ENCODE measurements at regions not wholly inside any gene's neighbourhood (a gene's known extent, or its start where the extent isn't known, plus 50 kb on each side); places are given as distances from the start of the nearest gene placed in this dataset.
"Not testable (repeated sequence)": the region's sequence is repeated elsewhere in the genome, so short reads cannot be mapped to it uniquely, and the experiment has no call there.

DNA sequence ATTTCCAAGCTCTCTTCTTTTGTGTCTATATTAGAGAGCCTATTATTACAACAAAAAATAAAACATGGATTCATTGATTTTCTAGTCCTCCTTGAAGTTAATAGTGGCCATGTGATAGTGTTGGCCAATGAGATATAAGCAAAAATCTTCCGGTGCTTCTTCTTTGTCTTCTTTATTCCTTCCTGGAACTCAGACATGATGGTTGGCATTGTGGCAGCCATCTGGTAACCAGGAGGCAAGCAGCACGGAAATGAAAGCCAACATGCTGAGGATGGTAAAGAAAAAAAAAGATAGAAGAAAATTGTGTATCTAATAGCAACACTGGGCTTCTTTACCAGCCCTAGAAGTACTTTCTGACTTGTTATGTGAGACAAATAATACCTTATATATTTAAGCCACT is 50.8 kb upstream of the SEL1L start:
- no peak for DNase-seq

DNA sequence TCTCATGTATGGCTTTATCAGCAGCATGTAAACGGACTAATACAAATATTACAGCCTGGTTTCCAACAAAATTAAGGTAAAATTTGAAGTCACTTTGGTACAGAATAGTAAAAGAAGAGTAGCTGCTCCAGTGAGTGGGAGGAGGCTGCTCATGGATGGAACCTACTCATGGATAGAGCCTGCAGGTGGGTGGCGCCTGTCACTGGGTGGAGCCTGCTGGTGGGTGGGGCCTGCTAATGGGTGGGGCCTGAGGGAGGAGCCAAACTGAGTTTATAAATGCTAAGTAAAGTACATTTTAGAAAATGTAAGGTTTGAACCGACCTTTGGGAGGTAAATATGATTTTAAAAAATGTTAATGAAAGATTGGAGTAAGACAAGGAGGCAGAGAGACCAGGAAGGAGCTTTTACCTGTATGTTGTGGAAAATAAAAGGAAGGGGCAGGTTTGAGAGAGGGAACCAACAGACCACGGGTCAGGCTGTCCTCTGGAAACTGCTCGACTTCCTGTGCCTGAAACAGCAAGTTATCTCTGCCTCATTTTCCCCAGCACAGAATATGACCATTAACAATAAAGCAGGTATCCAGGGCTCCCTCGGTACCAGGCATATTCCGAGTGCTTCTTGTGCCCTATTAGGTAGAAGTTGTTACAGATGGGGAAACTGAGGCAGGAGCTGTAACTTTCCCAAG is 55.9 kb upstream of the SEL1L start:
- DNase-seq: no peak

DNA sequence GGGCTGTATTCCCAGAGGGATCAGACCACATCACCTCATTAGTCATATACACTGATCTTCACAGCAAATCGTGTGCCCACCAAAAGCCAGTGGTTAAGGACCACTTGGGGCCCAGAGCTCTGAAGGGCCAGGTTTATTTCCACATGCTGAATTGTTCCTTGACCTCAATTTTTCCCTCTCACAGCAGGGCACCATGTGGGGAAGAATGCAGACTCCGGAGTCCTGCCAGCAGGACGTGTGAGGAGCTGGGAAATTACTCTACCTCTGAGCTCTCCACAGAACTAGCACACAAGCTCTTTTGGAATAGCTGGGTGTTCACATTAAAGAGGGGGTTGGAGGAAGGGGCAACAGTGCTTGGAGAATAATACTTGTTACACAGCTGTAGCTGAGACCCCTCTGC is 57.6 kb upstream of the SEL1L start:
- DNase-seq: no peak

DNA sequence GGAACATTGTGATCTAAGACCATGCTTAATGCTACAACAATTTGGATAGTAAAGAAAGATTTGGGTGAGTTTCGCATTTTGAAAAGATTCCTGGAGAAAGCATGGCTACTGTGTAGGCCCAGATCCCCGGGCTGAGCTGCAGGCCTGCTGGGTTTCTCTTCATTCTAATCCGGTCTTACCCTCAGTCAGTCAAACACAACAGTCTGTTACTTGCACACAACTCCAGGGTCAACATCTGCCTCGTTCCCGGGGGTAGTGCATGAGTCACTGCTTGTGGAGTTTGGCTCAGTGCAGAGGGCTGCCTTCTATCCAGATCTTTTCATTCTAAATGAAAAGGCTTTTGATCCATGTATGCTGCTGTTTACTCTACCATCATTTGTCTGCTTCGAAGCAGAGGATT is 60.4 kb upstream of the SEL1L start:
- DNase-seq: no peak

DNA sequence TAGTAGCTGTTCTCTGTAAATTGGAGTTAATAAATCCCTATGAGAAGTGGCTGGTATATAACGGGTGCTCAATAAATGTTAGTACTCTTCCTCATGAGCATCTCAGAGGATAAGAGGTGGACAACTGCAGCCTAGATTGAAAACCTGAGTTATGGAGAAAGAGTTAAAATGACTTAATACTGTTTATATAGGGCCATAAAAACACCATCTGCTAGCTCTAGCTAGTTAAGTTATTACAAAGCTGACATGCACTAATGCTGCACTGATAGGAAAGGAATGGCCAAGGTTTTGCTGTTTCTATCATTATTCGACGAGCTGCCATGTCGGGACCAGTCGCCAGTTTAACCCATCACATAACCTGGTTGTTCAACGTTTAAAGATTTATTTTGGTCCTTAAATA is 72.0 kb upstream of the SEL1L start:
- no peak for DNase-seq

DNA sequence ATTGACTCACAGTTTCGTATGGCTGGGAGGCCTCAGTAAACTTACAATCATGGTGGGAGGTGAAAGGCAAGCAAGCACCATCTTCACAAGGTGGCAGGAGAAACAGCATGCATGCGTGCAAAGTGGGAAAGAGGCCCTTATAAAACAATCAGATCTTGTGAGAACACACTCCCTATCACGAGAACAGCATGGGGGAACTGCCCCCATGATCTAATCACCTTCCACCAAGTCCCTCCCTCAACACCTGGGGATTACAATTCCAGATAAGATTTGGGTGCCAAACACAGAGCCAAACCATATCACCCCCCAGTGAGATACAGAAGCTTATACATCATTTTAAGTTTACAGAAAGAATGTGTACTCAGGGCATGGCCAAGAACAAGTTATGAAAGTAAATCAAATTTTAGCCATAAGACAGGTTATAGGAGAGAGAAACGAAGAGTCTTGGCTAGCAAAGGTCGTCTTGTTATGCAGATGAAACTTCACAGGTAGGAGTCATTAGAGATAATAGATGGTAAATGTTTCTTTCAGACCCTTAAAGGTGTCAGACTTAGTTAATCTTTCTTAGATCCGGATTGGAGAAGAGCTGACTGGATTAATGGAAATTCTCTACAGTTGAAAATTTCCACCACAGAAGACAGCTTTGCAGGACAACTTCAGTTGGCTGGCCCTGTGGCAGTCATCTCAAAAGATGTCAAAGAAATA is 79.8 kb upstream of the SEL1L start:
- no peak for DNase-seq

DNA sequence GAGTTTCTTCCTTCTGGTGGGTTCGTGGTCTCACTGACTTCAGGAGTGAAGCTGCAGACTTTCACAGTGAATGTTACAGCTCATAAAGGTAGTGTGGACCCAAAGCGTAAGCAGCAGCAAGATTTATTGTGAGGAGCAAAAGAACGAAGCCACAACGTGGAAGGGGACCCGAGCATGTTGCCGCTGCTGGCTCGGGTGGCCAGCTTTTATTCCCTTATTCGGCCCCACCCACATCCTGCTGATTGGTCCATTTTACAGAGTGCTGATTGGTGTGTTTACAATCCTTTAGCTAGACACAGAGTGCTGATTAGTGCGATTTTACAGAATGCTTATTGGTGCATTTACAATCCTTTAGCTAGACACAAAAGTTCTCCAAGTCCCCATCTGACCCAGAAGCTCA is 80.6 kb upstream of the SEL1L start:
- not testable (repeated sequence) for DNase-seq

DNA sequence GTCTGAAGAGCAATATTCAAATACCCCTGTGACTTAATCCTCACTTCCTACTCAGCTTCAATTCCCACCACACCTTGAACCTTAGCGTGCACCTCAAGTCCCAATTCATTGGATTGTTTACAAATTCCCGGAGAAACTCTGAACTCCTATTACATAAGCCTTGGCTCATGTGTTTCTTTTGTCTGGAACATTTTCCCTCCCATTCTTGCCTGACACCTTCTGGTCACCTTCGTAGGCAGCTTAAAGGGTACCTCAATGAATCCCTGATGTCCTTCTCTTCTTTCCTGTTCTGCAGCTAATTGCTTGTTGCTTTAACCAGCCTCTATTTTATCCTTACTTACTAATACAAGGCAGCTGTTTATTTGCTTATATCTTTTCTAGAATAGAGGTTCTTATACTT is 85.0 kb upstream of the SEL1L start:
- DNase-seq: no peak

DNA sequence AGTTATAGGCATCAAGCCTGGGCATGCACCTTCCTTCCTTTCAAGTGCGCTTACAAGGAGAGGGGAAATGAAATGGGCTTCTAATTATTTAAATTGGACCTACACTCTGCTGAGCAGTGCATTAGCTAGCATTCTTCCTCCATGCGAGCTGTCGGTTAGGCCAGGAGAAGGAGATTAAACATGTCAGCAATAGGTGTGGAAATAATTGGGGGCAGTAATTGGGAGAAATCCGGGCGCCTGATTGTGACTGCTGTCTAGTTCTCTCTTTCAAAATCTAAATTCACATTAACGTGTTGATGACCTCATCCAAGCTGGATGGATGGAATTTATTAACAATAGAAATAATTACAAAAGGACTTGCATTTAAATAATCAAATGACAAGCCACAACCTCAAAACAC is 86.2 kb upstream of the SEL1L start:
- no peak for DNase-seq

DNA sequence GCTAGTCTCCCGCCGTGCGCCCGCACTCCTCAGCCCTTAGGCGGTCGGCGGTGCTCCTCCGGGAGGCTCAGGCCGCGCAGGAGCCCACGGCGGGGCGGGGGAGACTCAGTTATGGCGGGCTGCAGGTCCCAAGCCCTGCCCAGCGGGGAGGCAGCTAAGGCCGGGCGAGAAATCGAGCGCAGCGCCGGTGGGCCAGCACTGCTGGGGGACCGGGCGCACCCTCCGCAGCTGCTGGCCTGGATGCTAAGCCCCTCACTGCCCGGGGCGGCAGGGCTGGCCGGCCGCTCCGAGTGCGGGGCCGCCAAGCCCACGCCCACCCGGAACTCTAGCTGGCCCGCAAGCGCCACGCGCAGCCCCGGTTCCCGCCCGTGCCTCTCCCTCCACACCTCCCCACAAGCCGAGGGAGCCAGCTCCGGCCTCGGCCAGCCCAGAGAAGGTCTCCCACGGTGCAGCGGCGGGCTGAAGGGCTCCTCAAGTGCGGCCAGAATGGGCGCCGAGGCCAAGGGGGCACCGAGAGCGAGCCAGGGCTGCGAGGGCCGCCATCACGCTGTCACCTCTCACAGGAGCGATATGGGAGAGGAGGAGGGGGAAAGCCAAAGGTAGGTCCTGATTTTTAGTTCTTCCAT is 90.2 kb upstream of the SEL1L start:
- not testable (repeated sequence) for DNase-seq

DNA sequence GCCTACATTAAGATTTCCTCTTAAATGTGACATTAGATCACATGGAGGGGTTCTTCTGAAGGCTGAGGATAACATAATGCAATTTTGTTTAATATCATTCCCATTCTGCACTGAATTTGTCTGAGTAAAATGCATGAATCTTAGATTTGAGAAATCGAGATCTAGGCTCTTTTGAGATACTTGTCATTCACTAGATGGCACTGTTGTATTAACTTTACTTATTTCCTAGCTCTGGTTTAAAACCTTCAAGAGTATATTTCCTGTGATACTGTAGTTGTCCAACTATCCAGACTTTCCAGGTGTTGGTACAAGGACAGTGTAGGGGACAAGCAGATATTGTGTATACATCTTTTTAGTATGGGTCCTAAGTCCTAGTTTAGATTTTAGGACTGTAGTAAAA is 91.7 kb upstream of the SEL1L start:
- DNase-seq: peak; percentile 19

DNA sequence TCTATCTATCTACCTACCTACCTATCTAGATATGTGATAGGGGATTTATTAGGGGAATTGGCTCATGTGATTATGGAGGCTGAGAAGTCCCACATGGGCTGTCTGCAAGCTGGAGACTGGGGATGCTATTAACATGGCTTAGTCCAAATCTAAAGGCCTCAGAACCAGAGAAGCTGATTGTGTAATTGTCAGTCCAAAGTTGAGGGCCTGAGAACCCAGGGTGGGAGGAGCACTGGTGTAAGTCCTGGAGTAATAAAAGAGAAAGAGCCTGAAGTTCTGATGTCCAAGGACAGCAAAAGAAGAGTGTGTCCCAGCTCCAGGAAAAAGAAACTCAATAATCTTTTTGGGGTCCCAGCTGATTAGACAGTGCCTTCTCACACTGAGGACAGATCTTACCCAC is 98.5 kb upstream of the SEL1L start:
- DNase-seq: no peak

DNA sequence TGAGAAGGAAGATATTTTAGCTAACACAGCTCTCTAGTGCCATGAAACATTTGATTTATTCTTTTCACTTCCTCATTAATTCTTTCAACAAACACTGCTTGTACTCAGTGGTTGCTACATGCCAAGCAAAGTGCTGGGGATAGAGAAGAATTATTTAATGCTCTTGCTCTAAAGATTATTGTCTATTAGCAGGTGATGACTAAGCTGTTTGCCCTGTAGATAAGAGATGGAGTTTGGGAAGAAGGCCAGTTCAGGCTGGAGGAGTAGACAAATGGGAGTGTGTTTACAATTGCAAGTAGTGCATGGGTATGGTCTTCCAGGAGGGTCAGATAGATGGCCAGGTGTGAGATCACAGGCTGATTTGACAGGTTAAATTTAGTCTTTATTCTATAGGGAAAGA is 99.8 kb upstream of the SEL1L start:
- no peak for DNase-seq

DNA sequence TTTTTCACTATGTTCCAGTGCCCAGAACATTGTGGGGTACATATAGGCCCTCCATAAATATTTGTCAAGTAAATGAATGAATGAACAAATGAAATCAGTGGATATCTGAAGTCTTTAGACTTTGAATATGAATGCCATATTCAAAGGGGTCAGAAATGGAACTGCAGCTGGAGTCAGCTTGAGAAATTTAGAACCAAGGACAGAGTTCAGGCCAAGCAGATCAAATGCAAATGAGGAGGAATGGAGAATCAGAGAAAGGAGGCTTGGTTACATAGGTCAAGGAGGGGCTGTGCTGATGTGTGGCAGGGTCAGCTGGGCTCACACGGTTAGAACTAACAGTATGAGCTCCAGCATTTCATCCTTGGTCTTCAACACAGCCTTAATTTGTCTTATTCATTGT is 104.0 kb upstream of the SEL1L start:
- DNase-seq: no peak

DNA sequence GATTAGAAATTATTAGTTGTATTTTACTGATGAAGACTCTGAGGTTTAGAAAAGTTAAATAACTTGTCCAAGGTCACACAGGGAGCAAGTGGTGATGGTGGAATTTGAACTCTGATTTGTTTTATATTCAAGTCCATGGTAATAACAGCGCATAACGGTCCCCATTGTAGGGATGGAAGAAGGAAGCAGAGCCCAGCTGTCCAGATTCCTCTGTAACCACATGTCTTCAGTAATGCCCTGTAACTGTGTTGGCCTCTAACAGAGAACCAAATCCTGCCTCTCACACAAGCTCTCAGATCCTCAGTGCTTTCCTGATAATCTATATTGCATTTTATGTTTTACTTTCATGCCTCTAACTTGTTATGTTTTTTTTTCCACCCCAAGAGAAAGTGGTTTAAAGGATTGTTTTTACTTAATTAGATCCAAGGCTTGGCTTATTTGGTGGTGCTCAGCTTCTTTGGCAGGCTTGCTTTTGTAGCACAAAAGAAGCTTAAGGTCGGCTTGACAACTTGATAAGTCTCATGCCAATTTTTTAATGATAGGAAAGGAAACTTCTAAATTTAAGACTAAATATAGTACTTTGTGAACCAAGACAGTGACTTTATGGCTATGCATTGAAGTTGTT is 105.1 kb upstream of the SEL1L start:
- DNase-seq: no peak

DNA sequence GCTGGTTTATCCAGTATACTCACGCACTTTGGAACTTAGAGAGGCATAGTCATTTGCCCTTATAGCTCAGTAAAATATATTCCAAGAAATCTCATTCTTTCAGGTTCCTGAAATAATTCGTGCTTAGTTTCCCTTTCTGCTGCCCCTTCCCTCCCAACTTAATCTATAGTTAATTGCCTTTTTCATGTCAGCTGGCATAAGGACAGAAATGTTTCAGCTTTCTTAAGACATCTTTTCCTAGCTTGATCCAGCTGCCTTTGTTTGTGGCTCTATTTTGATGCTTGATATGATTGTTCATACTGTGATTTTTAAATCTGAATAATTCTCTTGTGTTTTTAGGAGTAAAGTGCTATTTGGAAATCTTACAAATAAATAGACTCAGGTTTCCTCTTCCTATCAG is 120.0 kb upstream of the SEL1L start:
- DNase-seq: no peak

DNA sequence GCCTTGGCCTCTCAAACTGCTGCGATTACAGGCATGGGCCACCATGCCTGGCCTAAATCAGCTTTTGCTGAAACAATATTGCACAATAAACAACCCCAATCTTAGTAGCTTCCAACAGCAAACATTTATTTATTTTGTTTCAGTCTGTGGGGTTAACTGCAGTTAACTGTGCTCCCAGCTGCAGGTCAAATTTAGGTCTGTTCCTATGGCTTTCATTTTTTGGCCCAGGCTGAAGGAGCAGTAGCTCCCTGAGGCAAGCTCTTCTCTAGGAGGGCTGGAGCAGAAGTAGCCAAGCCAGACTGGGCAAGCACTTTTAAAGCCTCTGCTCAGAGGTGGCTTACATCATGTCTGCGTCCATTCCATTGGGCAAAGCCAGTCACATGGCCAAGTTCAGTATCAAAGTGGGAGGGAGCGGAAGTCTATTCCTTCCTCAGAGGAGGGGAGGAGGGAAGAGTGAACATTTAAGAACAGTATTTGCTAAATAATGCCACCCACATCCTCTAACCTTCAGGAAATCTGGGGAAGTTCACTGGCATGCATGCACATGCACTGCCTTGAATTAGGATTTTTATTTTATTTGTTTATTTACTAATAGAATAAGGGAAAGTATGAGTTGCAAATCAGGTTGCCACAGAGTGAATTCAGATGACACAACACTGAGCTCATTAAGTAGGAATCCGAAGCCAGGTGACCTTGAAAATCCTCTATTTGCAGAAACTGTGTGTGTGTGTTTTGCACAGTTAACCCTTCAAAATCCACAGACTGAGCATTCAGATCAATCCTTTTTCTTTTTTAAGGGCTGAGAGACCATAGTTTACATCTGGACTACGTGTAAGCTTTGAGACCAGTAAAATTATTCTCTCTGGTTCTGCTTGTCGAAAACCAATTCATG is 122.0 kb upstream of the SEL1L start:
- DNase-seq: no peak

DNA sequence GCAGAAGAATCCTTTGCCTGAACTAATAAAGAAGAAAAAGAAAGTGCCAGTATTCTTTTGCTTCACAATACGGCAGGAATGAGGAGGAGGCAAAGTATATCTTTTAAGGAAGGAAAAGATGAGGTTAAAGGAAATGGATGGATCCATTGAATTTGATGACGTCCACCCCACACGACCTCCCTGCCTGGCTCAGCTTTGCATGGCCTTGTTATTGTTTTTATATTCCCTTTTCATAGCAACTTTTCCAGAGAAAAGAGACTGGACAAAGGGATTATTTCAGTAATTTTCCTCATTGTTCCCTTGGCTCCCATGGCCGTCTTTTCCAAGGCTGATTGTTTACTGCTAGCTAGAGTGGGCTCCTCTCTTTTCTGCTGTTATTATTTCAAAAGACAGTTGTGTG is 123.2 kb upstream of the SEL1L start:
- no peak for DNase-seq

DNA sequence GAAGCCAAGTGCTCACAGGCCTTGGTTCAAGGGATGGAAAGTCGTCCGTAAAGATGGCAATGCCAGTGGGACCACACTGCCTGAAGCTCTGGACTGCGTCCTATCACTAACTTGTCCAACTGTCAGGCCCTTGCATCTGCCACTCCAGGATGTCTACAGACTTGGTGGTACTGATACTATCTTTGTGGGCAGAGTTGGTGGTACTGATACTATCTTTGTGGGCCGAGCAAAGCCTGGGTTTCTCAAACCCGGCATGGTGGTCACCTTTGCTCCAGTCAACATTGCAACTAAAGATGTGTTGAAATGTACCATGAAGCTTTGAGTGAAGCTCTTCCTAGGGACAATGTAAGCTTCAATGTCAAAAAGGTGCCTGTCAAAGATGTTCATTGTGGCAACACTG is 128.4 kb upstream of the SEL1L start:
- DNase-seq: no peak

DNA sequence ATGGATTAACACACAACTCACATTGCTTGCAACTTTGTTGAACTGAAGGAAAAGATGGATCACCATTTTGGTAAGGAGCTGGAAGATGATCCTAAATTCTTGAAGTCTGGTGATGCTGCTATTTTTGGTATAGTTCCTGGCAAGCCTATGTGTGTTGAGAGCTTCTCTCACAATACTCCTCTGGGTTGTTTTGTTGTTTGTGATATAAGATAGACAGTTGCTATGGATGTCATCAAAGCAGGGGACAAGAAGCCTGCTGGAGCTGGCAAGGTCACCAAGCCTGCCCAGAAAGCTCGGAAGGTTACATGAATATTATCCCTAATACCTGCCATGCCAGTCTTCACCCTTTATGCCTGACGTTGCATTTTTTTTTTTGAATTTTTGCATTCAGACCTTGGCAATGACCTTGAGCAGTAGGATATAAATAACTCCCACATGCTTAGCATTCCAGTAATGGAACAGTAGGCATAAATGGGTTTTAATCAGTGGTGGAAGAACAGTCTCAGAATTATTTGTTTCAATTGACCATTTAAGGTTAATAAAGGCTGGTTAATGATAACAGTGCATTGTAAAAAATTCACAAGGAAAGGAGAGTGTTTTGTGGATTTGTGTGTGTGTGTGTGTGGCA is 129.0 kb upstream of the SEL1L start:
- DNase-seq: no peak

DNA sequence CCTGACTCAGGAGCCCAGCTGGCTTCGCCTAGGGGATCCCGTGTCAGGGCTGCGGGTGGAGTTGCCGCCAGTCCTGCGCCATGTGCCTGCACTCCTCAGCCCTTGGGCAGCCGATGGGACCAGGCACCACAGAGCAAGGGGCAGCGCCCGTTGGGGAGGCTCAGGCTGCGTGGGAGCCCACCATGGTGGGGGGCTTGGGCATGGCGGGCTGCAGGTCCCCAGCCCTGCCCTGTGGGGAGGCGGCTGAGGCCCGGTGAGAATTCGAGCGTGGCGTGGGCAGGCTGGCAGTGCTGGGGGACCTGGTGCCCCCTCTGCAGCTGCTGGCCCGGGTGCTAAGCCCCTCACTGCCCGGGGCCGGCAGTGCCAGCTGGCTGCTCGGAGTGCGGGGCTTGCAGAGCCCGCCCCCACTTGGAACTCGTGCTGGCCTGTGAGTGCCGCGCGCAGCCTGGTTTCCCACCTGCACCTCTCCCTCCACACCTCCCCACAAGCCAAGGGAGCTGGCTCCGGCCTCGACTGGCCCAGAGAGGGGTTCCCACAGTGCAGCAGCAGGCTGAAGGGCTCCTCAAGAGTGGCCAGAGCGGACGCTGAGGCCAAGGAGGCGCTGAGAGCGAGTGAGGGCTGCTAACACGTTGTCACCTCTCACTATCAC is 135.1 kb upstream of the SEL1L start:
- no peak for DNase-seq

DNA sequence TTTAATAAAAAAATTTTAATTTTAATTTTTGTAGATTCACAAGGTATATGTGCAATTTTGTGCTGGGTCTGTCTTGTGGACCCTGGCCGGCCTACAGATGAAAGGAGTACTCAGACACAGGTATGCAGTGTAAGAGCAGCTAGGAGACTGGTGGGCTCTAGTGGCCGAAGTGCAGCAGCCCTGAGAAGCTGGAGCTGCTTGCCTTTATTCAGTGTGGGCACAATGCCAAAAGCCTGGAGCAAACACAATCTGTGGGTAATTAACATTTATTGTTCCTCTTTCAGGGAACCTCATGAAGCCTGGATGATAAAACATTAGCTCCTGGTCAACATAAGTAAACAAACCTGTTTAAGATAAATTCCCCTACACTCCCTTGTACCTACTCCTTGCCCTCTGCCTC is 135.7 kb upstream of the SEL1L start:
- no peak for DNase-seq

Data from NCI-H2107 (cell line).